ENCODE measurements at regions not wholly inside any gene's neighbourhood (a gene's known extent, or its start where the extent isn't known, plus 50 kb on each side); places are given as distances from the start of the nearest gene placed in this dataset.

DNA sequence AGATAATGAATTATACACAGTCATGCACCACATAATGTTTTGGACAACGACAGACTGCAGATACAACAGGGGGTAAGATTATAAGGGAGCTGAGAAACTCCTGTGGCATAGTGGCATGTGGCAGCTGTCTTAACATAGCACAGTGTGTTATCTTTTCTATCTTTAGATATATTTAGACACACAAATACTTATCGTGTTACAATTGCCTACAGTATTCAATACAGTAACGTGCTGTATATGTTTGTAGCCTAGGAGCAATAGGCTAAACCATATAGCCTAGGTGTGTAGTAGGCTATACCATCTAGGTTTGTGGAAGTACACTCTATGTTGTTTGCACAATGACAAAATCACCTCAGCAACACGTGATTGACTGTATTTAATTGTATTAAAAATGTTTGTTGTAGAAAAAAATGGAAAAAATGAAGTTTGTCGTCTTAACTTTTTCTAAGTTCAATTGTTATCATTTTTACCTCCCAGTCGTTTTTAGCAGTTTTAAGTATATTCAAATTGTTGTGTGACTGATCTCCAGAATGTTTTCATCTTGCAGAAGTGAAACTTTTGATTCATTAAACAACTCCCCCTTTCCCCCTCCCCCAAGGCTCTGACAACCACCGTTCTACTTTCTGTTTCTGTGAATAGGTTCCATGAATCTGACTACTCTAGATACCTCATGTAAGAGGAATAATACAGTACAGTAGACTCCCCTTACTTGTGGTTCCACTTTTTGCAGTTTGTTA is 351.0 kb upstream of the B3GALT2 start:
- no peak for DNase-seq (ENCODE audit: low read depth in 4 of 4, low spot score in 3 of 4)

DNA sequence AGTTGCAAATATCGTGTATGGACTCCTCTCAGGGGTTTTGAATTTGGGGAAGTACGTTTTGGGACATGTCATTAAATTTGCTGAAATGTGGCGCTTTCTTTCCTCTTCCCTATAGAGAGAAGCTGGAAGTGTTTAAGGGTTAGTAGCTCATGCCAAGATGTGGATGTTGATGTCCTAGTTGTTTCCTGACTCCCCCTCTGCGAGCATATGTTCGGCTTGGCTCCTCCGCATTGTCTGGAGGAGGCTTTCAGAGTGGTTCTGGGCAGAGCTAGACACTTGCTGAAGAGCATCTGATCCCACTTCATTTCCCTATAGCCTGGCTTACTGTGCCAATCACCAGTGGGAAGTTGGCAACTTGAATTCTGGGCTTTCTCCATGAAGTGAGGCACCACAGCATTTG is 347.4 kb upstream of the B3GALT2 start:
- DNase-seq (ENCODE audit: low read depth in 4 of 4, low spot score in 3 of 4) = no peak

DNA sequence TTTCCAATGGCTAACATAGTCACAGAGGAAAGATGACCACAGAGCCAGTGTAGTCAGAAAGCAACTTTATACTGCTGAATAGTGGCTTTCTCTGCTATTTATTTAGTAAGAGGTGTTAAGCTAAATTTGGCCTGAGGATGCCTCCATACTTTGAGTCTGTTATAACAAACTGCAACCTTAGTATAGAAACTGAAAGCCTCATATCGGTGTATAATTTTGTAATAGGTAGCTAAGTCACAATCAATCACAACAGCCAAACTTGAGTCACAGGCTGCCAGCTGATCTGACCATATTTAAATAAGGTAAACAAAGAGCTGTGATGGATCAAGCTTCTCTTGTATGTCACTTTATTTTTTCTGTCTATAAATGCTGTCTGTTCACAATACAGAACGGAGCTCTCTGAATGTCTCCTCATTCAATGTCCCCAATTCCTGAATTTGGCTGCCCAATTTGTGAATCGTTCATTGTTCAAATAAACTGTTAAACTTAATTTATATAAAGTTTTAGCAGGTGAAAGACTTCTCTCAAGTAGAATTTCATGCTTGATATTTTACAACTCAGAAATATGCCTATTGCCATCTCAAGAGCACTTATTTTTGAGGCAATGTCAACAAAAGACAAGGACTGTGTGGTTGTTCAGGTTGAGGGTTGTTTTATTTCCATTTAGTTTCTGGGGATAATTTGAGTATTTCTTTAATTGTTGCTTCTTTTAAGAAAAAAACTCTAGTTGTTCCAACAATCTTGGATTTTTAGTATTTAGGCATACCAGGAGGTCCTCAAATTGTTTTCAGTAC is 339.7 kb upstream of the B3GALT2 start:
- DNase-seq (ENCODE audit: low read depth in 4 of 4, low spot score in 3 of 4) = no peak

DNA sequence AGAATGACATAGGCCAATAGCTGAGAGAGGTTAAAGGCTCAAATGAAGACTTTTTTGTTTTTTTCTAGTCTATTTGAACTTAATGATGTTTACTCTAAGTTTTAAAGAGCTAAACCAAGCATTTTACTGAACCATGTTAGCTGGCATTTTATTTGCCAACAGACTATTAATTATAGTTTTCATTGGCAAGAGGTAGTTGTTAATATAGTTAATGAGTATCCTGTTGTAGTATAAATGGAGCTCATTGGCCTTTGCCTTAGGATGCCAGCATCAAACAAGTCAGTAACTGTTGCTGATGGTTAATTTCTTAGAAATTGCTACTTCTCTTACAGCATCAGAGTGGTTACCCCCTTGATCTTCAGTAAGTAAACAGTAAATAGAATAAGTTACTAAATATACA is 339.0 kb upstream of the B3GALT2 start:
- DNase-seq (ENCODE audit: low read depth in 4 of 4, low spot score in 3 of 4) = no peak

DNA sequence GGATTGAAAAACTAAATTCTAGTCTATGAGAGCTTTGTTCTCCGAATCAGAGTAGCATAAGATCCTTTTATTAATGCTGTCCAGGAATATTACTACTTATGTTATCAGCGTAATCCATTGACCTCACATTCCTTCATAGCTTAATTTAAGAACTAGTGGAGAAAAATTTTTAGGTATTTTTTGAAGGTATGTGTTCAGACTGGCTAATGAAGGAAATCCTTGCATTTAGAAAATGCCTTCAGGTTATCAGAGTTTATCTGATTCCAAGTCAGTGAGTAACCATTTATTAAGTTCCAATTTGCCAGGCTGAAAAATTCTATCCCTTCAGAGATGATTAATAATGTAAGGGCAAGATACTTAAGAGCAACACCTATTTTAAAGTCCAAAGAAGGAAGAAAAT is 338.2 kb upstream of the B3GALT2 start:
- no peak for DNase-seq (ENCODE audit: low read depth in 4 of 4, low spot score in 3 of 4)

DNA sequence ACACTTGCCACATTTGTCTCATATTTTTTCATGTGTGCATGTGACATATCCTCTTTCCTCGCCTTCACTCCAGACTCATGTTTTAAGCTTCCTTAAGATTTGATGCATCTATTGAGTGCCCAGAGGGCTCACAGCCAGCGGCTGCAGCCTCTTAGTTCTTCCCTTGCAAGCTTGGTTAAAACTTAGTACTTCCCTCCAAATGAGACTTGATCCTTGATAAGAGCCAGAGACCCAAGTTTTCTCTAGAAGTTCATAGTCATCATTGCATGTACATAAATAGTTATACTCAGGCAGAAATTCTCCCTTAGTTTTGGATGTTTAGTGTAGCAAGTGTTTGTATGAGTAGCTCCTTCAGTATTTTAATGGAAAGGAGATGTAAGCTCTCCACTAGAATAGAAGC is 337.6 kb upstream of the B3GALT2 start:
- DNase-seq (ENCODE audit: low read depth in 4 of 4, low spot score in 3 of 4) = no peak

DNA sequence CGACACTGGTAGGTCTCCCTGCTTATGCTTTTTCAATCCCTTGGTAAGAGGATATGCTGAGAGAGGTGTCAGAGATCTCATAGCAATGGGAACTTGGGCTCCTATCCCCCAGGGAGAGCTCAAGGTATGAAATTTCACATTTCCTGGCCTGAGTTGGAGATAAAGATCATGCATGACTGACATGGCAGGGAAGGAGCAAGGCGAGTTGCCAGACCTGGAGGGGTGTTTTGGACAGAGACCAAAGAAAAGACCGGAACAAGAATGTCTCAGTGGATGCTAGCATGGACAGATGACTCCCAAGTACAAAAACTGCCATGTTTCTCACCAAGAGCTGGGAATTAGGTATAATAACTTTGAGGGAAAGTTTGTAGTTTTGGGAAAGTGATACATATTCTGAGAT is 334.1 kb upstream of the B3GALT2 start:
- no peak for DNase-seq (ENCODE audit: low read depth in 4 of 4, low spot score in 3 of 4)

DNA sequence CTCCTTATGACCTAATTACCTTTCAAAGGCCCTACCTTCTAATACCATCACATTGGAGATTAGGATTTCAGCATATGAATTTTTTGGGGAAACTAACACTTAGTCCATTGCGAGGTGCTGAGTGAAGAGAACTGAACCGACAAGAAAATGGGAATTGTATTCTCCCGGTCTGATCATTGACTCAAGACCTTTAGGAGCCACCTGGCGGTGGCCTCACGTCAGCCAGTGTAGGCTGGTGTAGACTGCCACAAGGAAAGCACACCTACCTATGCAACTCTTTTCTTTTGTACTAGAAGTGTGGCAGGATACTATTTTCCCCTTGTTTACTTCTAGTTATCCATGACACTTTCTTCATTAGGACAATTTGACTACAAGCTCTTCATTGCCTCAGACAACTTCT is 333.5 kb upstream of the B3GALT2 start:
- no peak for DNase-seq (ENCODE audit: low read depth in 4 of 4, low spot score in 3 of 4)

DNA sequence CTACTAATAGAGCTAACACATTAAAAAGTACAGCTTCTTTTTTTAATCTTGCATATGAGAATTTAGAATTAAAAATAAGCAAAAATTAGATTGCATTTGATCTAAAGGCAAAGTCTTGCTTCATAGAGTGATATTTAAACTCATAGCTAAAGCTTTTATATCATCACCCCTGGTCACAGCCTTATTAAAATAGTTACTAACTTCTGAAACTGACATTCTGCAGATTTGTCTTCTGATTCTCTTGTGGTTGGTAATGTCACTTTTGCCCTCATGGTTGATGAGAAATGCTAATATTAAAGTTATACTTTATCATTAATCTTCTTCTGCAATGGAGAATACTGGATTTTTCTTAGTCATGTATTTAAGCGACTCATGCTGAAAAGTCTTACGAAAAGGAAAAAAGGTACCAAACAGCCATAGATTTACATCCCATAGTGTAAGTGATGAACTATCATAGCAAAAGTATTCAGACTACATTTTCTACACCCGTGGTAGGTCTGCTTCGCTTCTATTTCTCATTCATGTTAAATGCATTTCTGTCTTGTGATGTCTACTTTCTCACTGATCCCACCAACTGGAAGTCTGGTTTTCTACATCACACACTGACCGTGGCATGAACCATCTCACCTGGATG is 330.5 kb upstream of the B3GALT2 start:
- no peak for DNase-seq (ENCODE audit: low read depth in 4 of 4, low spot score in 3 of 4)

DNA sequence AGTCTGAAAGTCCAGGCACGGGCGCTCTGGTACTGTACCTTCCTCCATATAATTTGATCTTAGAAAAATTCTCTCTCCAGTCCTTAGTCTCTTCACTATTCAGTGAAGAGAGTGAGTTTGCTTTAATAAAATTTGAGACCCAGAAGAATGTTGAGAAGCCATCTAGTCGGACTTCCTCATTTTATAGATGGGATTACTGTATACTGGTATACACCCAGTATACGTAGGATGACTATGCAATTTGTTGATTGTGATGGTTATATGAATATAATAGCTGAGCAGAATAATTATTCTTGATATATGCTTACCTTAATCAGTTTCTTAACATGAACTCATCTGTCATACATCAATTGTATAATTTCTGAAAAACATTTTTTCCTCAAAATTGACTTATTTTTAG is 328.0 kb upstream of the B3GALT2 start:
- no peak for DNase-seq (ENCODE audit: low read depth in 4 of 4, low spot score in 3 of 4)

DNA sequence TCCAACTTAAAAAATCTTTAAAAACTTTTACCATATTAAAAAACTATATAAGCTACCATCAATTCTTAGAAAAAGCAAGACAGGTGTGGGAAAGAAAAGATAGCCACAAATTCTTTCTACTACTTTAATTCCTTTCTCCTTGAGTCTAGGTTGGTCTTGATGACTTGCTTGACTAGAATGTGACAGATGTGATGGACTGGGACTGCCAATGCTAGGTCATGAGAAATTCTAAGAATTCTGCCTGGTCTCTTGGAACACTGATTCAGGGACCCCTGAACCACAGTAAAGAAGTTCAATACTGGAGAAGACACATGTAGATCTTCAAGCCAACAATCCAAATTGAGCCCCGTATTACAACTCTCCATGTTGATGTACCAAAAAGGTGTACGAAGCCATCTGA is 326.6 kb upstream of the B3GALT2 start:
- no peak for DNase-seq (ENCODE audit: low read depth in 4 of 4, low spot score in 3 of 4)

DNA sequence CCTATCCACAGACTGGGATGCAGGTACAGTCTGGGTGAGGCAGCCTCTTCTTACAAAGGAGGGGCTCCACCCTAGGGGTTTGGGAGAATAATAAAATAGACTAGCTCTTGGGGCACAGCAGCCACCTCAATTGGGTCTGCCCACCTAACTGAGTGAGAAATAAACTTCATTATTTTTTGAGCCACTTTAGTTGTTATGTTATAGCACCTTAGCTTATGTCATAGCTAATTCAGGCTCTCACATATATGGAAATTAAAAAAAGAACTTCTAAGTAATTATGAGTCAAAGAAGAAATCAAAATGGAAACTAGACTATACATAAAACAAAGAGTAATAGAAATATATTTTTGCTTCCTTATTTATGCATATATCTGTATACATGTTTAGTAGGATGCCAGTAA is 318.5 kb upstream of the B3GALT2 start:
- no peak for DNase-seq (ENCODE audit: low read depth in 4 of 4, low spot score in 3 of 4)

DNA sequence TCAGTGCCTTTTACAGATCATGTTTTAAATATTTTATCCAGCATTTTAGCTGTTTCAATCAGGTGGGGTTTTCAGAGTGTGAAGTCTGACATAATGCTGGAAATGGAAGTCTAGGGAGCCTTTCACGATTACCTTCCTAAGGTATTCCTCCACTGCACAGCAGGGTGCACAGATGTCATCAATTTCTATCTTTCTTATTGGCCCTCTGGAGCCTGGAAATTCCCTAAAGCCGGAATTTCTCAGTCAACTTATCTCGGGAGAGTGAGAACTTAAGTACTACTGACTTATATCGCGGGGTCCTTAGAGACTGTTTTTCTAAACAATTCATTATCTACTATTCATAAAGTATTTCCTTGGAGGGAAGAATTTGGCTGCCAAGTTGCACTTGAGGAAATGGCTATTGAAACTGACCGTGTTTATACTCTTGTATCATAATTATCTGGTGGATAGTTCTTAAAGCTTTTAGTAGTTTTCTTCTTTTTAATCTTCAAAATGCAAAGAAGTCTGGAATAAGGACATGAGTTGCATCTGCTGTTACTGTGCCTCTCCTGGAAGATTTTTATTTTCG is 311.8 kb upstream of the B3GALT2 start:
- no peak for DNase-seq (ENCODE audit: low read depth in 4 of 4, low spot score in 3 of 4)

DNA sequence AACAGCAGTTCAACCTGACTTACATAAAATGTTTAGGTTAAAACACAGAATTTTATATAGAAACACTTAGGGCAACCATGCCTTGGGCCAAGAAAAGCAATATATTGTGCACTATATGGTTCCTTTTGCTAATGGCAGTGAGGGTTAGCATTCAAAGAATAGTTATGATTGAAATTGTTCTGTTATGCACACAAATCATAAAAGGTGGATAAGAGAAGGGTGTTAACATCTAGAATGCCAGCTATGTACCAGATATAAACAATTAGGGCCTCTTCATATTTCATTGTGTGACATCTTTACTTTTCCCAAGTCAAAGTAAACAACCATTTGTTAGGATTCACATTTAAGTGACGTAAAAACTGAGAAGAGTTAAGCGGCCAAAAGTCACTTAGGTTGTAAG is 308.0 kb upstream of the B3GALT2 start:
- no peak for DNase-seq (ENCODE audit: low read depth in 4 of 4, low spot score in 3 of 4)

DNA sequence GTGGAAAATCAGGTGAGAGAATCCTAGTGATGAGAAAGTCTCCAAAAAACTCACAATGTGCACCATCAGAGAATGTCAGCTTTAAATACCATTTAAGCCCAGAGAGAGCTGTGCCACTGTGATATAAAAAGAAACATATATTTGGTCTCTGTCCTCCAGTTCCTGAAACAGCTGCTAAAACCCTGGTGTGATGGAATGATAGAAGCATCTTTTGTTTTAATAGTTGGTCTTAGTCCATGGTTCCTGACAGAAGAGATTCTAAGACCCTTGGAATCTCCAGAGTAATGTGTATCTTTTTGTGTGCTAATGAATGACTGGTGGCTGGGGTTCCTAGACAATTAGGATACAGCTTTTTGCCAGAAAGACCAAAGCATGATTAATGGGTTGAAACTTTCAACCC is 302.8 kb upstream of the B3GALT2 start:
- DNase-seq (ENCODE audit: low read depth in 4 of 4, low spot score in 3 of 4) = no peak

DNA sequence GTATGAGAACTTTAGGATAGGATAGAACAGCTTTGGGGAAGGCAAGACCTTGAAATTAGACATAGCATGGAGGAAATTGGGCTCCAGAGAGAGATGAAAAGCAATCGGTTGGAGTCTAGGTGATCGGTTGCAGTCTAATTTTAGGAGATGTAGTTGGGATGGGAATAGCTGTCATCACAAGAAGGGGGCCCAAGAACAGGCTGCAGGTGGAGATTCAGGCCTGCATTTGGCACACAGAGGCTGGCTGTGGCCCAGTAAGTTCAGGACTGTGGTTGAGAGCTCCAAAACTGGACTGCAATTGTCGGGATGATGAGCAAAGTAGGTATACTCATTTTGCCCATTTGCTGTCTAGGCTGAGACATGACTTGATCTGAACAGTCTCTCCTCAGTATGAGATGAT is 301.3 kb upstream of the B3GALT2 start:
- DNase-seq (ENCODE audit: low read depth in 4 of 4, low spot score in 3 of 4) = no peak

DNA sequence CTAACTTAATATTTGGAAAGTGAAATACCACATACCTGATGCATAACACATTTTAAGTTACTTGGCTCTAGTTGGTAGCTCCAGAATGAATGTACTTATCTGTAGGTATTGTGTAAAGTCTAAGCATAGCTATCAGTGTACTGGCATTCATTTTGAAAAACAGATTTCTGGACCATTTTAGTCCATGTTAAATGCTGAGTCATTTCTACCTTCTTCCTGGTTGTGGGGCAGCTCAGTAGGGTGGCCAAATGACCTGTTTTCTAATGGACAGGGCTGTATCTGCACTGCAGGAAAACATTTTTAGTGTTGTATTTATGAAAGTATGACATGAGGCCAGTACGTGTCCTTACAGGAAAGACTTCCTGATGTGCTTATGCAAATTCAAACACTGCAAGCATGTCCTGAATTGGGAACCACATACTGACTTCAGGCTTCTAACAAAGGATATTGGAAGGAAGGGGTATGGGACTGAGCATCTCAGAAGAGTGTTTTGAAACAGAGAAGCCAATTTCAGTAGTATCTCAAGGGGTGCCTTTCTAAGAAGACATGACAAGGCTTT is 300.3 kb upstream of the B3GALT2 start:
- no peak for DNase-seq (ENCODE audit: low read depth in 4 of 4, low spot score in 3 of 4)

DNA sequence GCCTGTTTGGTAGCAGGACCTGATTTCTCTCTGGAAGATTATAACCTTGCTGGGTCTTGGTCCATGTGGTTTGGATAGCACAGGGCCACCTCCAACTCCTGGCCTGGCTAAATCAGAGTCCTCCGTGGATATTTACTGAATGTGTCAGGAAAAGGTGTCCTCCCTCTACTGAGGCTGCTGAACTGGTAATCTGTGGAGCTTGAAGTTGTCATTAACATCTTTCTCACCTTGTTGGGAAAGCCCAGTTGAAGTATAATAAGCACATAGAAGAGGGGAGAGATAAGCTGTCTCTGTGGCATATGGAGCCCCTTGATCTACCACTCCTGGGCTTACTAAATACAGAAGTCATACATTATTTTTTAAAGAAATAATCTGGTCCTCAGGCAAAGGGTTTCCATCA is 294.3 kb upstream of the B3GALT2 start:
- DNase-seq (ENCODE audit: low read depth in 4 of 4, low spot score in 3 of 4) = no peak

DNA sequence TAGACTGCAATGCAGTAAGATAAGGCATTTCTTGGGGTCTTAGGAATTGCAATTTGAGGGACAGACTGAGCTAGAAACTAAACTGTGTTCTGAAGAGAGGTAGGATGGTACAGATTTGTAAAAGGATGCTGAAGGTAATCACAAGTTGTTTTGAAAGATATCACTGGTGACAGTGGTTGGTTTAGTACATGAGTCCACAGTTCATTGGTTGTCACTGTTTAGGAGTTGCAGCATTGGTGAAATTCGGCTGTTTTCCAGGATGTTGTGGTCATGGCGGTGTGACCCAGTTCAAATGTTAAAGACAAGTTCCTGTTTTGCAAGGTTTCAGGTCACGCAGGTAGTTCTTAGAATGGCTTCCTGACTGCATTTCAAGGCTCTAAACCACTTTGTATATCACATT is 292.8 kb upstream of the B3GALT2 start:
- no peak for DNase-seq (ENCODE audit: low read depth in 4 of 4, low spot score in 3 of 4)

DNA sequence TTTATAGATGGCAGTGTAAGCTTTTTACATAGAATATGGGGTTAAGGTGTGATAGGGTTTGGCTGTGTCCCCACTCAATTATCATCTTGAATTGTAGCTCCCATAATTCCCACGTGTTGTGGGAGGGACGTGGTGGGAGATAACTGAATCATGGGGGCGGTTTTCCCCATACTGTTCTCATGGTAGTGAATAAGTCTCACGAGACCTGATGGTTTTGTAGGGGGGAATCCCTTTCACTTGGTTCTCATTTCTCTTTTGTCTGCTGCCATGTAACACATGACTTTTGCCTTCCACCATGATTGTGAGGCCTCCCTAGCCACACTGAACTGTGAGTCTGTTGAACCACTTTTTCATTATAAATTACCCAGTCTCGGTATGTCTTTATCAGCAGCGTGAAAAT is 290.3 kb upstream of the B3GALT2 start:
- no peak for DNase-seq (ENCODE audit: low read depth in 4 of 4, low spot score in 3 of 4)

DNA sequence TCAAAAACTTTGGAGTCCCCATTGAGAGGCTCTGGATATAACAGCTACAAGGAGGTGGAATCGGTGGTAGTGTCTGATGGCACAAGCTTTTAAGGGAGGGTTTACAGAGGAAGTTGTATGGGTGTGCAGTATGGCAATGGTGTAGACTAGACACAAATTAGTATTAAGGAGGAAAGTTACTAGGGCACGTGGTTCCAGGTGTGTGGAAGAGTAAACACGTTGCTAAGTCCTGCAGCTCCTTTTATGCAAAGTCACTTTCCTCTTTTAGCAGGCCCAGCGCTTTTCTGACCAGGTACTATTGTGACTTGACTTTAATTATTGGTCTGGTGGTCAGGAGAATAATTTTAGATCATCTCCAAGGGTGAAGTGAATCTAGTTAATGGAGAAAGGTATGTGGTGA is 287.5 kb upstream of the B3GALT2 start:
- no peak for DNase-seq (ENCODE audit: low read depth in 4 of 4, low spot score in 3 of 4)
